ENCODE measurements at regions not wholly inside any gene's neighbourhood (a gene's known extent, or its start where the extent isn't known, plus 50 kb on each side); places are given as distances from the start of the nearest gene placed in this dataset.
"Not testable (repeated sequence)": the region's sequence is repeated elsewhere in the genome, so short reads cannot be mapped to it uniquely, and the experiment has no call there.

GRCh38 chr12:4193821-4194220 is 79.7 kb upstream of the CCND2 start:
- no peak for DNase-seq (ENCODE audit: low read depth in 3 of 3, low spot score in 2 of 3)

GRCh38 chr12:4191642-4192041 is 81.9 kb upstream of the CCND2 start:
- DNase-seq (ENCODE audit: low read depth in 3 of 3, low spot score in 2 of 3), result no peak

- no peak for DNase-seq (ENCODE audit: low read depth in 3 of 3, low spot score in 2 of 3)
Observed at GRCh38 chr12:4191149-4191548, 82.4 kb upstream of the CCND2 start.

GRCh38 chr12:4190366-4191063 is 83.0 kb upstream of the CCND2 start:
- no peak for DNase-seq (ENCODE audit: low read depth in 3 of 3, low spot score in 2 of 3)

- no peak for DNase-seq (ENCODE audit: low read depth in 3 of 3, low spot score in 2 of 3)
Observed at GRCh38 chr12:4189721-4190120, 83.8 kb upstream of the CCND2 start.

- DNase-seq (ENCODE audit: low read depth in 3 of 3, low spot score in 2 of 3), result no peak
Observed at GRCh38 chr12:4187916-4188315, 85.6 kb upstream of the CCND2 start.

GRCh38 chr12:4187315-4187714 is 86.2 kb upstream of the CCND2 start:
- not testable (repeated sequence) for DNase-seq (ENCODE audit: low read depth in 3 of 3, low spot score in 2 of 3)

- DNase-seq (ENCODE audit: low read depth in 3 of 3, low spot score in 2 of 3), result no peak
Observed at GRCh38 chr12:4178424-4179170, 95.0 kb upstream of the CCND2 start.

GRCh38 chr12:4177262-4177661 is 96.3 kb upstream of the CCND2 start:
- DNase-seq (ENCODE audit: low read depth in 3 of 3, low spot score in 2 of 3), result no peak

GRCh38 chr12:4176168-4176567 is 97.4 kb upstream of the CCND2 start:
- DNase-seq (ENCODE audit: low read depth in 3 of 3, low spot score in 2 of 3), result no peak

- no peak for DNase-seq (ENCODE audit: low read depth in 3 of 3, low spot score in 2 of 3)
Observed at GRCh38 chr12:4174417-4174816, 99.1 kb upstream of the CCND2 start.

- no peak for DNase-seq (ENCODE audit: low read depth in 3 of 3, low spot score in 2 of 3)
Observed at GRCh38 chr12:4172999-4173398, 100.6 kb upstream of the CCND2 start.

- DNase-seq (ENCODE audit: low read depth in 3 of 3, low spot score in 2 of 3), result no peak
Observed at GRCh38 chr12:4171742-4172141, 101.8 kb upstream of the CCND2 start.

- no peak for DNase-seq (ENCODE audit: low read depth in 3 of 3, low spot score in 2 of 3)
Observed at GRCh38 chr12:4169959-4170358, 103.6 kb upstream of the CCND2 start.

GRCh38 chr12:4169531-4169930 is 104.0 kb upstream of the CCND2 start:
- DNase-seq (ENCODE audit: low read depth in 3 of 3, low spot score in 2 of 3), result no peak

GRCh38 chr12:4168036-4168435 is 105.5 kb upstream of the CCND2 start:
- DNase-seq (ENCODE audit: low read depth in 3 of 3, low spot score in 2 of 3), result no peak

GRCh38 chr12:4164559-4165558 is 108.7 kb upstream of the CCND2 start:
- peak; percentile 58 to 72 (median 65) for DNase-seq (ENCODE audit: low read depth in 3 of 3, low spot score in 2 of 3)

GRCh38 chr12:4164188-4164558 is 109.4 kb upstream of the CCND2 start:
- peak in 1 of 3 donors; percentile 14 for DNase-seq (ENCODE audit: low read depth in 3 of 3, low spot score in 2 of 3)

GRCh38 chr12:4161718-4162117 is 111.8 kb upstream of the CCND2 start:
- DNase-seq (ENCODE audit: low read depth in 3 of 3, low spot score in 2 of 3), result no peak

- DNase-seq (ENCODE audit: low read depth in 3 of 3, low spot score in 2 of 3), result no peak
Observed at GRCh38 chr12:4160314-4161040, 113.1 kb upstream of the CCND2 start.

- no peak for DNase-seq (ENCODE audit: low read depth in 3 of 3, low spot score in 2 of 3)
Observed at GRCh38 chr12:4159851-4160250, 113.7 kb upstream of the CCND2 start.

Measured in right renal cortex interstitium (tissue), 3 donors.